ENCODE measurements at regions not wholly inside any gene's neighbourhood (a gene's known extent, or its start where the extent isn't known, plus 50 kb on each side); places are given as distances from the start of the nearest gene placed in this dataset.

DNA sequence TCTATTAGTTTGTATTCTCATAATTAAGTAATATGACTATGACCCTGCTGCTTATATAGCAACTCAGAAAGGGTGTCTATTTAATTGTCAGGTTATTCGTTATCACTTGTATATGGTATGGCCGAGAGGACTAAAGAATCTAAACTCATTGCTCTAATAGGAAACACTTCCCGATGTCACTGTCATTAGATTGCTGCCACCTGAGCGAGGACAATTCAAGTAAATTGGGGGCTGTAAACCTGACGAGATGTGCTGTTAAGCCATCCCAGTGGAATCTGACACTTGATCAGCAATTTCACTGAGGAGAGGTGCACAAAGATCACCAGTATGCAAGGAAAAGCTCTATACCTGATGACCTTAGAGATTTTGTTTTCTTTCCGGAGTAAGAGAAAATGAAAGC, 1319.3 kb downstream of the MAT2B start:
- TF ChIP-seq, protein P1, sequence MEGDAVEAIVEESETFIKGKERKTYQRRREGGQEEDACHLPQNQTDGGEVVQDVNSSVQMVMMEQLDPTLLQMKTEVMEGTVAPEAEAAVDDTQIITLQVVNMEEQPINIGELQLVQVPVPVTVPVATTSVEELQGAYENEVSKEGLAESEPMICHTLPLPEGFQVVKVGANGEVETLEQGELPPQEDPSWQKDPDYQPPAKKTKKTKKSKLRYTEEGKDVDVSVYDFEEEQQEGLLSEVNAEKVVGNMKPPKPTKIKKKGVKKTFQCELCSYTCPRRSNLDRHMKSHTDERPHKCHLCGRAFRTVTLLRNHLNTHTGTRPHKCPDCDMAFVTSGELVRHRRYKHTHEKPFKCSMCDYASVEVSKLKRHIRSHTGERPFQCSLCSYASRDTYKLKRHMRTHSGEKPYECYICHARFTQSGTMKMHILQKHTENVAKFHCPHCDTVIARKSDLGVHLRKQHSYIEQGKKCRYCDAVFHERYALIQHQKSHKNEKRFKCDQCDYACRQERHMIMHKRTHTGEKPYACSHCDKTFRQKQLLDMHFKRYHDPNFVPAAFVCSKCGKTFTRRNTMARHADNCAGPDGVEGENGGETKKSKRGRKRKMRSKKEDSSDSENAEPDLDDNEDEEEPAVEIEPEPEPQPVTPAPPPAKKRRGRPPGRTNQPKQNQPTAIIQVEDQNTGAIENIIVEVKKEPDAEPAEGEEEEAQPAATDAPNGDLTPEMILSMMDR (IDR thresholded peaks at IDR 0.05; ENCODE audit: poor library complexity, severe bottlenecking): no peak
- Histone ChIP-seq H3K27ac (ENCODE audit: poor library complexity, severe bottlenecking) (no peak overlapping the region), H3K36me3 (ENCODE audit: low read depth) (no peaks in the 10 kb centered on the region), H3K27me3 (ENCODE audit: insufficient read depth, poor library complexity, severe bottlenecking) (no peaks in the 10 kb centered on the region), H3K4me3 (ENCODE audit: severe bottlenecking) (no peak overlapping the region), H3K9me3 (ENCODE audit: severe bottlenecking) (no peaks in the 10 kb centered on the region), H3K4me1 (ENCODE audit: insufficient read depth, poor library complexity, severe bottlenecking) (no peaks in the 10 kb centered on the region)
- ATAC-seq (ENCODE audit: low read depth) (no peak), DNase-seq (ENCODE audit: low spot score) (no peak)

DNA sequence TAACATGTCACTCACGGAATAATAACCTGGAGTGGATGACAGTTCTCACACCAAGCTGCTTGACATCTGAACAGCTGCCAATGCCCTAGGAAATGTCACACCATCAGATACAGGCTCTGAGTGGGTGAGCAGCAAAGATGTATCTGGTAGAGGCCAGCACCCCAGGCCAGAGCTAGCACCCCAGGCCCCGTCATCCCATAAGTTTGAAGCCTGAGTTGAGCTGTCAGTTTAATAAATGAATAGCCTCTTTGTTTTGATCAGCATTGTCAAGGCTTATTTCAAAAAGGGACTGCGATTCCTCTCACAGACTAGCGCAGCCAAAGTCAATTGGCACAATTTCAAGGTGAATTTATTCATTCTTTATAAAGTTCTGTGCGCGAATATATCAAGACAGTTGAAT, 1327.1 kb downstream of the MAT2B start:
- Histone ChIP-seq H3K4me3 (ENCODE audit: severe bottlenecking) (no peak overlapping the region), H3K36me3 (ENCODE audit: low read depth) (no peaks in the 10 kb centered on the region), H3K27ac (ENCODE audit: poor library complexity, severe bottlenecking) (no peak overlapping the region), H3K9me3 (ENCODE audit: severe bottlenecking) (no peaks in the 10 kb centered on the region), H3K4me1 (ENCODE audit: insufficient read depth, poor library complexity, severe bottlenecking) (no peaks in the 10 kb centered on the region), H3K27me3 (ENCODE audit: insufficient read depth, poor library complexity, severe bottlenecking) (no peaks in the 10 kb centered on the region)
- DNase-seq (ENCODE audit: low spot score) (no peak), ATAC-seq (ENCODE audit: low read depth) (no peak)
- TF ChIP-seq, protein P1 (IDR thresholded peaks at IDR 0.05; ENCODE audit: poor library complexity, severe bottlenecking): no peak

DNA sequence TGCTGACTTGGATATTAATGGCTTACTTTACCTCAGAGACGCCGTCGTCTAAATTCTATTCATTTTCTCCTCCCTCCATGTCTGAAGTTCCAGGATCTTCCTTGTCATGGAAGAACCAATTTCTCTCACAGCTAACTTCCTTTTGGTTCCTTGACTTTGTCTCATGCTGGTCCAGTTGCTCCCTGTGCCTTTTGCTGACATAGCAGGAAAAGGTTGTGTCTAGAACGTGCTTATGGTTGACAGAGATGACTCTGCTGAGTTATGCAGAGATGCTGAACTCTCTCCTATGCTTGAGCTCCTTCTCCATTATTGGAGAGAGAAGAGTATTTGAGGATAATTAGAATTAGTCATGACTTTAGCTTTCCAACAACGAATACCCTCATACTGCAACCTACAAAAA, 1338.9 kb downstream of the MAT2B start:
- Histone ChIP-seq H3K27ac (ENCODE audit: poor library complexity, severe bottlenecking) (no peak overlapping the region), H3K36me3 (ENCODE audit: low read depth) (no peaks in the 10 kb centered on the region), H3K4me3 (ENCODE audit: severe bottlenecking) (no peak overlapping the region), H3K27me3 (ENCODE audit: insufficient read depth, poor library complexity, severe bottlenecking) (peaks cover 3% of the 10 kb centered on the region), H3K4me1 (ENCODE audit: insufficient read depth, poor library complexity, severe bottlenecking) (no peaks in the 10 kb centered on the region), H3K9me3 (ENCODE audit: severe bottlenecking) (no peaks in the 10 kb centered on the region)
- TF ChIP-seq, protein P1 (IDR thresholded peaks at IDR 0.05; ENCODE audit: poor library complexity, severe bottlenecking): no peak
- ATAC-seq (ENCODE audit: low read depth) (no peak), DNase-seq (ENCODE audit: low spot score) (no peak)

DNA sequence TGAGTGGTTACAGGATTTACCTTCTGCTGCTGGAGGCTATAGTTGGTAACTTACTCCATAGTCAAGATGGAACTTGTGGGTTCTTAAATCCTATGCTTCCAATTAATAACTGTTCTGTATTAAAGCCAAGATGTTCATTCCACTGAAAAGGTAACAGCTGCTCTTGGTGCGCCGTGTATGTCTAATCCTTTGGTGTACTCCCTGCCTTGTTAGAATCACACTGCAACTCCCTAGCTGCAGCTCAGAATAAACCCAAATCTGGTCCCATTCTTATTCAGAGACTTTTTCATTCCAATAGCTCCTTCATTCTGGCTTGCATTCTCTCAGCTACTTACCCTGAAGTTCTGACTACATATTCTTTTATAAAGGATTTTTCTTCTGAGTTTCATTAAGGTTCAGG, 1355.5 kb downstream of the MAT2B start:
- no peaks in the 10 kb centered on the region for H3K27me3 ChIP-seq (ENCODE audit: insufficient read depth, poor library complexity, severe bottlenecking)
- no peaks in the 10 kb centered on the region for H3K4me1 ChIP-seq (ENCODE audit: insufficient read depth, poor library complexity, severe bottlenecking)
- no peak for DNase-seq (ENCODE audit: low spot score)
- TF ChIP-seq, protein P1 (IDR thresholded peaks at IDR 0.05; ENCODE audit: poor library complexity, severe bottlenecking): no peak
- no peaks in the 10 kb centered on the region for H3K9me3 ChIP-seq (ENCODE audit: severe bottlenecking)
- H3K4me3 ChIP-seq (ENCODE audit: severe bottlenecking): no peak overlapping the region
- H3K36me3 ChIP-seq (ENCODE audit: low read depth): no peaks in the 10 kb centered on the region
- no peak overlapping the region for H3K27ac ChIP-seq (ENCODE audit: poor library complexity, severe bottlenecking)
- no peak for ATAC-seq (ENCODE audit: low read depth)

DNA sequence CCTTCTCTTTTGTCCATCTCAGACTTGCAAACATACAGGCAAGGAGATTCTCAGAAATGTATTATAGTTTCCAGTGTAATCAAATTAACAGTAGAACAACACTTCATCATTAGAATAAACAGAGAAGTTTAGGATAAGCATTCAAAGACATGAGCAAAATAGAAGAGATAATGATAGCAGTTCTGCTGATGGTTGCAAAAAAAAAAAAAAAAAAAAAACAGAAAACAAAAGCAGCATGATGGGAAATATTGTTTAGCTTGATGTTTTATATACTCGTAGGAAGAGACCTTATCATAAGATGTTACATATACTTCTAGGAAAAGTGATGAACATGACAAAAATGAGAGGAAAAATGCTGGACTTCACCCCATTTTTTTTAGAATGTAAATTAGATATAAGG, 1356.2 kb downstream of the MAT2B start:
- H3K36me3 ChIP-seq (ENCODE audit: low read depth): no peaks in the 10 kb centered on the region
- peaks cover under 1% of the 10 kb centered on the region for H3K27me3 ChIP-seq (ENCODE audit: insufficient read depth, poor library complexity, severe bottlenecking)
- TF ChIP-seq, protein P1 (IDR thresholded peaks at IDR 0.05; ENCODE audit: poor library complexity, severe bottlenecking): no peak
- ATAC-seq (ENCODE audit: low read depth) (no peak), DNase-seq (ENCODE audit: low spot score) (no peak)
- H3K9me3 ChIP-seq (ENCODE audit: severe bottlenecking): no peaks in the 10 kb centered on the region
- no peak overlapping the region for H3K27ac ChIP-seq (ENCODE audit: poor library complexity, severe bottlenecking)
- no peak overlapping the region for H3K4me3 ChIP-seq (ENCODE audit: severe bottlenecking)
- H3K4me1 ChIP-seq (ENCODE audit: insufficient read depth, poor library complexity, severe bottlenecking): no peaks in the 10 kb centered on the region
